ENCODE measurements at regions not wholly inside any gene's neighbourhood (a gene's known extent, or its start where the extent isn't known, plus 50 kb on each side); places are given as distances from the start of the nearest gene placed in this dataset.

GRCh38 chr1:232367293-232367692 lies 262.6 kb downstream of the SIPA1L2 start:
- H3K4me3 ChIP-seq (ENCODE audit: low read depth, low read length), result no peak overlapping the region
- DNase-seq (ENCODE audit: low read depth), result no peak
- TF ChIP-seq CTCF (IDR thresholded peaks at IDR 0.05; ENCODE audit: insufficient read depth, low read depth, low read length), result no peak

- no peak for TF ChIP-seq CTCF (IDR thresholded peaks at IDR 0.05; ENCODE audit: insufficient read depth, low read depth, low read length)
- no peak for DNase-seq (ENCODE audit: low read depth)
- no peak overlapping the region for H3K4me3 ChIP-seq (ENCODE audit: low read depth, low read length)
These were observed 265.1 kb downstream of the SIPA1L2 start for GRCh38 chr1:232364654-232365382.

- no peak overlapping the region for H3K4me3 ChIP-seq (ENCODE audit: low read depth, low read length)
These were observed 266.9 kb downstream of the SIPA1L2 start for GRCh38 chr1:232363008-232363407.

GRCh38 chr1:232357416-232357815 lies 272.5 kb downstream of the SIPA1L2 start:
- no peak overlapping the region for H3K4me3 ChIP-seq (ENCODE audit: low read depth, low read length)
- DNase-seq (ENCODE audit: low read depth), result no peak
- no peak for TF ChIP-seq CTCF (IDR thresholded peaks at IDR 0.05; ENCODE audit: insufficient read depth, low read depth, low read length)

More at GRCh38 chr1:232363008-232363407, 266.9 kb downstream of the SIPA1L2 start:
- no peak for TF ChIP-seq CTCF (IDR thresholded peaks at IDR 0.05; ENCODE audit: insufficient read depth, low read depth, low read length)
- DNase-seq (ENCODE audit: low read depth), result no peak

GRCh38 chr1:232355162-232356006 lies 274.5 kb downstream of the SIPA1L2 start:
- no peak for TF ChIP-seq CTCF (IDR thresholded peaks at IDR 0.05; ENCODE audit: insufficient read depth, low read depth, low read length)
- DNase-seq (ENCODE audit: low read depth), result no peak
- H3K4me3 ChIP-seq (ENCODE audit: low read depth, low read length), result no peak overlapping the region

GRCh38 chr1:232353001-232353400 lies 276.9 kb downstream of the SIPA1L2 start:
- DNase-seq (ENCODE audit: low read depth), result no peak
- no peak for TF ChIP-seq CTCF (IDR thresholded peaks at IDR 0.05; ENCODE audit: insufficient read depth, low read depth, low read length)
- H3K4me3 ChIP-seq (ENCODE audit: low read depth, low read length), result no peak overlapping the region
